ENCODE measurements at regions not wholly inside any gene's neighbourhood (a gene's known extent, or its start where the extent isn't known, plus 50 kb on each side); places are given as distances from the start of the nearest gene placed in this dataset.

DNA sequence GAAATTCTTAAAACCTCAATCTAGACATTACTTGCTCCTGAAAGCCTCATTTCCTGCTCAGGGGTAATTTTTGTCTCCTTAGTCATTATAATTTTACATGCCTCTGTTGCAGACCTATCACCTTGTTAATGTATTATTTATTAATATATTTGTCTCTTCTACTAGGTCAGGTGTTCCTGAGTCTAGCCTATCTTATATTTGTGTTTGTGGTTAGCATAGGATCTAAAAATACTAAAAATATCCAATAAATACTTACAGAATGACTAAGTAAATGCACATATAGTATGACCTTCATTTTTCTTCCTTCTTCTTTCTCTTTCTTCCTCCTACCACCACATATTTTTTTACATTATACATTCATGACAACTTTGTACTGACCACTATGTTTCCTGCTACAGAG, 268.9 kb upstream of the HS3ST5 start:
- no peak for TF ChIP-seq FOXP2 (optimal IDR thresholded peaks at IDR 0.05; ENCODE audit: control extremely low read depth, extremely low read length, insufficient read depth)
- no peak for TF ChIP-seq EZH2 (IDR thresholded peaks at IDR 0.05)
- Histone ChIP-seq H3K9ac (ENCODE audit: insufficient read length) (no peak overlapping the region), H3K36me3 (ENCODE audit: insufficient read depth, low read length) (no peaks in the 10 kb centered on the region), H3K9me3 (ENCODE audit: low read depth, low read length) (no peaks in the 10 kb centered on the region), H3K27ac (no peak overlapping the region), H3K4me3 (no peak overlapping the region)
- no peak for DNase-seq (ENCODE audit: low read depth, low spot score)

DNA sequence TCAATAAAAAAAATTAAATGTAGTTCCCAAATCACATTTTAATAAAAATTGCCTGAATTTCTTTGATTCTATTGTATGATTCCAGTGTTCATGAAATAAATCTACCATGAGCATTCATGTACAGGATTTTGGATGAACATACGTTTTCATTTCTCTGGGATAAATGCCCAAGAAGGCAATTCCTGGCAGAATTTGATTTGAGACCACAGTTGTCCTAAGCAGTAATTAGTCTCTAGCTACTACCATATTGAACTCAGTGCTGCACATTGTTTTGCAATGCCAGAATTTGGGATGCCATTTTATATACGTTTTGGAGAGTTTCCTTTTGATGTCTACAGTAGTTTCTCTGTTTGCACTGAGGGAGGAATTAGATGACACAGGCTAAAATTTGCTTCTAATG, 265.3 kb upstream of the HS3ST5 start:
- Histone ChIP-seq H3K4me3 (no peak overlapping the region), H3K36me3 (ENCODE audit: insufficient read depth, low read length) (no peaks in the 10 kb centered on the region), H3K27ac (no peak overlapping the region), H3K9ac (ENCODE audit: insufficient read length) (no peak overlapping the region), H3K9me3 (ENCODE audit: low read depth, low read length) (no peaks in the 10 kb centered on the region)
- no peak for DNase-seq (ENCODE audit: low read depth, low spot score)
- TF ChIP-seq POLR2AphosphoS5 (IDR thresholded peaks at IDR 0.05; ENCODE audit: borderline replicate concordance, low read depth, low read length) = no peak
- TF ChIP-seq EZH2 (IDR thresholded peaks at IDR 0.05) = no peak
- no peak for TF ChIP-seq FOXP2 (optimal IDR thresholded peaks at IDR 0.05; ENCODE audit: control extremely low read depth, extremely low read length, insufficient read depth)

DNA sequence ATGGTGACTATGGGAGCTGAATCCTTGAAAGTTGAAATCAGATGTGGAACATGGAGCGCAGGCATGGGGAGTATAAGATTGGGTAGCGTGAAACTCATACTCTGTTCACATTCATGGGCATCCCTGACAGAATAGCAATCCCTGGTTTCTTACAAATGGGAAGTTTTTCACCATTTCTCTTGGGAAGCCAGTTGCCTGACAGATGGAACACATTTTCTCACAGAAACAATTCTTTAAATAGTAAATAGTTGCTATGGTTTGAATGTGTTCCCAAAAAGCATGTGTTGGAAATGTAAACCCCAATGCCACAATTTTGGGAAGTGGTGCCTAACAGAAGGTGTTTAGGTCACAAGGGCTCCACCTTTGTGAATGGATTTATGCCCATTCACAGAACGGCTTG, 262.8 kb upstream of the HS3ST5 start:
- no peak overlapping the region for H3K9ac ChIP-seq (ENCODE audit: insufficient read length)
- DNase-seq (ENCODE audit: low read depth, low spot score) = no peak
- no peaks in the 10 kb centered on the region for H3K9me3 ChIP-seq (ENCODE audit: low read depth, low read length)
- TF ChIP-seq EZH2 (IDR thresholded peaks at IDR 0.05) (no peak), POLR2AphosphoS5 (IDR thresholded peaks at IDR 0.05; ENCODE audit: borderline replicate concordance, low read depth, low read length) (no peak), FOXP2 (optimal IDR thresholded peaks at IDR 0.05; ENCODE audit: control extremely low read depth, extremely low read length, insufficient read depth) (no peak)
- H3K36me3 ChIP-seq (ENCODE audit: insufficient read depth, low read length) = no peaks in the 10 kb centered on the region
- no peak overlapping the region for H3K27ac ChIP-seq
- no peak overlapping the region for H3K4me3 ChIP-seq

DNA sequence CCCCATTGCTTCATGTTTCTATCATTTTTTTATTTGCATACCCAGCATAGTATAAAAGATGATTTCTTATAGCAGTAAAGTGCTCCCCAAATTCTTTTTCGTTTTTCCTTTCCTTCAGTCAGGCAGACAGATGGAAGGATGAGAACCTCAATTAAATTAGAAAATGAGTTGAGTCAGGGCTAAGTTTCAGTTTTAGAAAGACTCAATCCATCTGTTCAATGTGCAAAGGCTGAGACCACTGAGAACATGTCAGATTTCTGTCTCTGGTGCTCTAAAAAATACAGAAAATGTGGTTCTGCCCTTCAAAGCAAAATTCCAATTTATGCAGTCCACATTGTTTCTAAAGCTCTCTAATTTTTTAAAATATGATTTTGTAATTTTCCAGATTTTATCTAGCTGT, 257.6 kb upstream of the HS3ST5 start:
- Histone ChIP-seq H3K9me3 (ENCODE audit: low read depth, low read length) (no peaks in the 10 kb centered on the region), H3K4me3 (no peak overlapping the region), H3K36me3 (ENCODE audit: insufficient read depth, low read length) (no peaks in the 10 kb centered on the region), H3K9ac (ENCODE audit: insufficient read length) (no peak overlapping the region), H3K27ac (no peak overlapping the region)
- TF ChIP-seq FOXP2 (optimal IDR thresholded peaks at IDR 0.05; ENCODE audit: control extremely low read depth, extremely low read length, insufficient read depth) (no peak), POLR2AphosphoS5 (IDR thresholded peaks at IDR 0.05; ENCODE audit: borderline replicate concordance, low read depth, low read length) (no peak), EZH2 (IDR thresholded peaks at IDR 0.05) (no peak)
- no peak for DNase-seq (ENCODE audit: low read depth, low spot score)

DNA sequence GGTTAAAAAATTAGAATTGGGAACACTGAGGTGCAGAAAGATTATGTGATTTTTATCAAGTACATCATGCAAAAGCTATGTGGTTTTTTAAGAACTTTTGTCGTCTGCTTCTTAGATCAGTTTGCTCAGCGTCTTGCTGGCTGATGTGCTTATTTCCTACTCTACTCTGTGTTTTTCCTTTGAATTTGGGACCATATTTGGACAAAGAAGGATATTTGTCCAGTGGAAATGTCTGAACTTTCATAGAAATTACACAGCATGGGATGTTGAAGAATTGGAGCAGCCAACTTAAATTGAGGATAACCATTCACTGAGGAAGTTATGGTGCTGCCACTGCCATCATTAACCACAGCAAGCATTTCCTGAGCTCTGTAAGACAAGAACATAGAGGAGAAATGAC, 252.8 kb upstream of the HS3ST5 start:
- Histone ChIP-seq H3K27ac (no peak overlapping the region), H3K9me3 (ENCODE audit: low read depth, low read length) (no peaks in the 10 kb centered on the region), H3K36me3 (ENCODE audit: insufficient read depth, low read length) (no peaks in the 10 kb centered on the region), H3K9ac (ENCODE audit: insufficient read length) (no peak overlapping the region), H3K4me3 (no peak overlapping the region)
- TF ChIP-seq EZH2 (IDR thresholded peaks at IDR 0.05) = no peak
- no peak for TF ChIP-seq POLR2AphosphoS5 (IDR thresholded peaks at IDR 0.05; ENCODE audit: borderline replicate concordance, low read depth, low read length)
- TF ChIP-seq FOXP2 (optimal IDR thresholded peaks at IDR 0.05; ENCODE audit: control extremely low read depth, extremely low read length, insufficient read depth) = no peak
- no peak for DNase-seq (ENCODE audit: low read depth, low spot score)

DNA sequence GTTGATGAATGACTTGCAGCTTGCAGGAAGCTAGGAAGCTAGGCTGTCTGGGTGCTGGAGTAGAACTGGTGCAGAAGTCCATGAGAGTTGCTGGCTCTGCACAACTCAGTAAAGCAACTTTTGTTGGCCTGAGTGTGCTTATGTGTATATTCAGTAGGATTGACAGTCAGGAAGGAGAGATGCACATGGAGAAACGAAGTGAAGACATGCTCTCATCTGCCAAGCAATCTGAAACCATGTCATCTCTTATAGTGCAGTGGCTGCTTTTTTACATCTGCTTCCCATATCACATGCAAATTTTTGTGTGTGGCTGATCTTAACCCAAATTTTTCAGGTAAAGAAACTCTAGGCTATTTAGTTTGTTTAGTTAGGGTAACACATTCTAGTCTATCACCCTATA, 252.4 kb upstream of the HS3ST5 start:
- H3K9me3 ChIP-seq (ENCODE audit: low read depth, low read length) = no peaks in the 10 kb centered on the region
- H3K4me3 ChIP-seq = no peak overlapping the region
- no peaks in the 10 kb centered on the region for H3K36me3 ChIP-seq (ENCODE audit: insufficient read depth, low read length)
- H3K27ac ChIP-seq = no peak overlapping the region
- H3K9ac ChIP-seq (ENCODE audit: insufficient read length) = no peak overlapping the region
- no peak for DNase-seq (ENCODE audit: low read depth, low spot score)
- TF ChIP-seq FOXP2 (optimal IDR thresholded peaks at IDR 0.05; ENCODE audit: control extremely low read depth, extremely low read length, insufficient read depth) = no peak
- TF ChIP-seq POLR2AphosphoS5 (IDR thresholded peaks at IDR 0.05; ENCODE audit: borderline replicate concordance, low read depth, low read length) = no peak
- no peak for TF ChIP-seq EZH2 (IDR thresholded peaks at IDR 0.05)

DNA sequence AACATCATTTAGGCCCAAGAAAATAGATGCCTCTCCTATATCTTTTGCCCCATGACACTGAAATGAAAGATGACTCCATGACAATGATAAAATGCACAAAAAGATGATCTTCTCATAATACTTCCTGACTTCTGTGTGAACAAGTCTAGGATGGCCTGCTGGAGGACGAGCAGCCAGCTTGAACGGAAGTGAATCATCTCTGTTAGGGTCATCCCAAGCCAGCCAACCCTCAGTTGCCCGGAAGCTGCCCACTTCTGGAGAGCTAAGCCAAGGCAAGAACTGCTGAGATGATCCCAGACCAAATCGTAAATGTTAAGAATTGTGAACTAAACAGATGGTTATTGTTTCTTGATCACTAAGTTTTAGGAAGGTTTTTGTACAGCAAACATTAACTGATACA, 249.7 kb upstream of the HS3ST5 start:
- Histone ChIP-seq H3K36me3 (ENCODE audit: insufficient read depth, low read length) (no peaks in the 10 kb centered on the region), H3K9me3 (ENCODE audit: low read depth, low read length) (no peaks in the 10 kb centered on the region), H3K9ac (ENCODE audit: insufficient read length) (no peak overlapping the region), H3K4me3 (no peak overlapping the region), H3K27ac (no peak overlapping the region)
- TF ChIP-seq FOXP2 (optimal IDR thresholded peaks at IDR 0.05; ENCODE audit: control extremely low read depth, extremely low read length, insufficient read depth) = no peak
- TF ChIP-seq POLR2AphosphoS5 (IDR thresholded peaks at IDR 0.05; ENCODE audit: borderline replicate concordance, low read depth, low read length) = no peak
- TF ChIP-seq EZH2 (IDR thresholded peaks at IDR 0.05) = no peak
- DNase-seq (ENCODE audit: low read depth, low spot score) = no peak

DNA sequence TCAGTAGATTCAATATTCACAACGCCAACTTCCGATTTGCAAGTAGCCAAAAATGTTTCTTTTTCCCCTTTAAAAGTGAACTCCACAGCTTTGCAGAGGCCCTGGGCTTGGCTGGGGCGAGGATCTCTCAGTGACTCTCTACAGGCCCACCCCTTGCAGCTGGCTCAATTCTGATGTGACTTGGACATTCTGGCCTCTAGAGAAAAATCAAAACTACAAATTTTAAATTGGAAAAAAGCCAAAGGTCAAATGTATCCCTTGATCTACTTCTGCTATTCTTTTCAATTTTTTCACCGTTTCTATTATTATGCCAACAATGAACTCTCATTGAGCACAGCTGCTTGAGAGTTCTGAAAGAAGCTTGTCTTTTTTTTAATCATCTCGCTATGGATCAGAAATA, 245.9 kb upstream of the HS3ST5 start:
- Histone ChIP-seq H3K36me3 (ENCODE audit: insufficient read depth, low read length) (no peaks in the 10 kb centered on the region), H3K9ac (ENCODE audit: insufficient read length) (no peak overlapping the region), H3K4me3 (no peak overlapping the region), H3K27ac (no peak overlapping the region), H3K9me3 (ENCODE audit: low read depth, low read length) (no peaks in the 10 kb centered on the region)
- no peak for DNase-seq (ENCODE audit: low read depth, low spot score)
- no peak for TF ChIP-seq POLR2AphosphoS5 (IDR thresholded peaks at IDR 0.05; ENCODE audit: borderline replicate concordance, low read depth, low read length)
- TF ChIP-seq FOXP2 (optimal IDR thresholded peaks at IDR 0.05; ENCODE audit: control extremely low read depth, extremely low read length, insufficient read depth) = no peak

DNA sequence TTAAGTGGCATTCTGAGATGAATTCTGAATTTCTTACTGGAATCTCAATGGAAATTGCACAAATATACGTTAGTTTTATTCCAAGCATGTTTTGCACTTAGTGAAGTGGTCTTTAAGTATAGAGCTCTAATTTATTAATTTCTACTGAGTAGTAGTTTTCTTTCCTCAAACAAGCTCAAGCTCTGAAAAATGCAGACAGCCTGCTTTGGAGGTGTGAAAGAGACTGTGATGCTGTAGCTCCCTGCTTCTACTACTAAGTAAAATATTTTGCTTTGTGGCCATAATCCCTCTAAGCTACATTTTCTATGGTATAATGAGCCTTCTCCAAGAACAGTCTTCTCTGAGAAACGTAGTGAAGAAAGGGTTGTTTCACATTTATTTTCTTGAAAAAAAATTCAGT, 243.5 kb upstream of the HS3ST5 start:
- no peak for DNase-seq (ENCODE audit: low read depth, low spot score)
- H3K4me3 ChIP-seq = no peak overlapping the region
- TF ChIP-seq EZH2 (IDR thresholded peaks at IDR 0.05) = no peak
- H3K9ac ChIP-seq (ENCODE audit: insufficient read length) = no peak overlapping the region
- no peaks in the 10 kb centered on the region for H3K9me3 ChIP-seq (ENCODE audit: low read depth, low read length)
- no peaks in the 10 kb centered on the region for H3K36me3 ChIP-seq (ENCODE audit: insufficient read depth, low read length)
- H3K27ac ChIP-seq = no peak overlapping the region

Data from SK-N-MC (cell line).